ENCODE measurements at regions not wholly inside any gene's neighbourhood (a gene's known extent, or its start where the extent isn't known, plus 50 kb on each side); places are given as distances from the start of the nearest gene placed in this dataset.

DNA sequence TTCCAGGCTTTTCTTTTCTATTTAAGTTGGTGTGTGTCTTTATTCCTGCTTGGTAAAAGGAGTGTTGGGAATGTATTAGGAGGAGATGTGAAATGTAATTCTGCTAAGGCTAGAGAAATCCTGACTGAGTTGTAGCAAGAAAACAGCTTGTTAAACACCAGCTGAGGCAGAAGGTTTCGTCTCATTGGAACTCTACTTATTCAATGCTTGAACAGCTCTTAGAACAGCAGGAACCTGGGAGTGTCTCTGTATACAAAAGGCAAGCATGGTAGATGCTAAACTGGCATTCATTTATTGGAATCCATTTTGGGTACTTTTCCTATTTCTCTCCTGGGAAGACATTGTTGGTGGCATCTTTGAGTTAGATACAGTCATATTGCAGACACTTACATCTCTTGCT lies 280.9 kb downstream of the HRH4 start:
- no peak for DNase-seq

DNA sequence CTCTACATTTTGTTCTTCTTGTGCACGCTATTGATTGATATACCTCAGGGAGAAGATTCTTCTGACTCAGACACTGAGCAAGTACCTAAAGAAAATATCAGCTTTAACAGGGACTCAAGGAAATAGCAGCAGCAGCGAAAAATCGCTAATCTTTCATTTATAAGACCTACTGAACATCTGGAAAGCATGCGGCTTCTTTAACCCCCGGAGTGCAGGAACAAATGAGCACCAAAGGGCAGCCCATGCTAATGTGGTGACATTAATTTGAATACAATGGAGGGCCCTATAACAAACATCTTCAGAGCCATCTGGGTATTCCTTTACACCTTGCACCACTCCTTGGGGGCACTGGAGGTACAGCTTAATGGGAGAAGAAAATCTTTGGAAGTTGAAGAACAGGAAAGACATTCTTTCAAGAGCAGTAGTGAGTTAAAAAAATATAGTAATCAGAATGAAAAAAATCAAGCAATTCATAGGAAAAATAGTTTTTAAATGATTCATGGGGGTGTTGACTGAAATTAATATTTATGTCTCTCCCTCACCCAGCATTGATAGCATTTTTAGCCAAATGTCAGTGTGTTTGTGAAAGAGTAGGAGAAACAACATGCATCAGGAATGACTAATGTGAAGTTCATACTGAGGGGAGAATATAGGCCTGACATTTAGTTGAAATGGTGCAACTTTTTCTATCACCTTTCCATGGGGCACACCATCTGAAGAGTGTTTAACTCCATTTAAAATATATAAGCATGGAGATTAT lies 281.7 kb downstream of the HRH4 start:
- DNase-seq, result no peak

DNA sequence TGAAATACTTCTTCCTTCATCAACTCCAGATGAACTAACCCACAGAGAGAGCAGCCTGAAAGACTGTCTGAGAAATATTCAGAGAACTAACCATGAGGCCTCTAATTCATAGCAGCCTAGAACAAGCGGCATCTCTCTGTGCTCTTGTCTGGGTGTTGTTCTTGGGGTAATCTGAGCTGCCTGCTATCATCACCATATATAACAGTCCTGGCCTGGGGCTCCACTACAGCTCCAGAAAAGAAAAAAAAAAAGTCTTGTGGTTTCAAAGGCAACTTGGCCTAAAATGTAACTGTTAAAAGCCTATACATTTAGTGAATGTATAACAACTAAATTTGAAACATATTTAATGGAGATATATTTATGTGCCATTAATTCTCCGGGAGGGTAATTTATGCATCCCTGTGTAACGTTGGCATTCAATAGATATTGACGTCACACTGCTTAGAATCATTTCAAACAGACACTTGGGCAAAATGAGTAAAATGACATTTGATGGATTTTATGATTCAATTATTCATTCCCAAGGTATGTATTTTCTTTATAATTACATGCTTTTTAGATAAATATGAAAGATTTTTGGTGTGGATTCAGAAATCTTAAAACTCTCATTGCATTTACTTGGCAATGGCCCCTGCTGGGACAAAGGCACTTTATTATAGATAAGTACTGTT lies 294.3 kb downstream of the HRH4 start:
- DNase-seq, result no peak

DNA sequence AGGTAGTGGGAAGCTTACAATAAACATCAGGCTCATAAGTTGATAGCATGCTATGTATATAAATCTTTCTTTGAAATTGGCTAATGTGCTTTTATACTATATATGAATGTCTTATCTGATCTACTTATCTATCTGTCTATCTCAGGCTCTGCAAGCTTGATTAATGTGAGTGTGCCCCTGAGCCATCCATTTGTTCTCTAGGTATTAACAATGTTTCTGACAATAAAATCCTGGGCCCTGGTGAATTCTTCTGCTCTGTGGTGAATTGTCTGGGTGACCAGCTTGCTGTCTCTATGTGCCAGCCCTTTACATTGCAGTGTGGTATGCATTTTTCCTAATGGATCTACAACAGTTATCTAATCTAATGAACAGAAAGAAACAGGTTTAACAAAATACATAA lies 295.9 kb downstream of the HRH4 start:
- DNase-seq, result no peak

DNA sequence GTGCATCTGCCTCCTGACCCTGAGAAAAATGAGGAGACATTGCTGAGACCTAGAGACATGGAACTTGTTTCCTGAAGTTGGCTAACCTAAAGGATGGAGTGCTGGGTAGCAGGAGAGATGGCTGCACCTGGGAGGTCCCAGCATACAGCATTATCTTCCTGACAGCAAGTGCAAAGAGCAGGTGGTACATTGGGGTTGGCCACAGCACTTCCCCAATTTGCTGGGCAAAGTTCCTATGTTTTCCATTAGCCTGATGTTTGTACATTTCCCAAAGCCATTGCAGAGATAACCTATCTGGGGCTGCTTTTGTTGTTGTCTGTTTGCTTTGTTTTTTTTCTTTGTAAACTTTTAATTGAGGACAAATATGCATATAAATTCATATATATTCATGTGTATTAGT lies 296.7 kb downstream of the HRH4 start:
- DNase-seq, result no peak

DNA sequence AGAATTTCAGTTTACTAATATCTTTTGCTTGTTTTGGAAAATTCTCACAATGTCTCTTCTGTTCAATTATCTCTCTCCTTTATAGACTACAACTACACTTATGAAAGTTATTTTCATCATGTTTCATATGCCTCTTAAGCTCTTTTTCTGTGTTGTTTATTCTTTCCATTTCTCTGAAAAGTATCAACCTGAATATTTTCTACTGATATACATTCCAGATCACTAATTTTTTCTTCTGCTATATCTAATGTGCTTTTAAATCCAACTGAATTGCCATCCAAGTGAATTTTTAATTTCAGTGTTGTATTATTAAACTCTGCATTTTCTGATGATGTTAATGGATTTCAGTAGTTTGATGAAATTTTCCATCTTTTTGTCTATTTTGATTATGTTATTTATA lies 301.3 kb downstream of the HRH4 start:
- DNase-seq, result no peak

DNA sequence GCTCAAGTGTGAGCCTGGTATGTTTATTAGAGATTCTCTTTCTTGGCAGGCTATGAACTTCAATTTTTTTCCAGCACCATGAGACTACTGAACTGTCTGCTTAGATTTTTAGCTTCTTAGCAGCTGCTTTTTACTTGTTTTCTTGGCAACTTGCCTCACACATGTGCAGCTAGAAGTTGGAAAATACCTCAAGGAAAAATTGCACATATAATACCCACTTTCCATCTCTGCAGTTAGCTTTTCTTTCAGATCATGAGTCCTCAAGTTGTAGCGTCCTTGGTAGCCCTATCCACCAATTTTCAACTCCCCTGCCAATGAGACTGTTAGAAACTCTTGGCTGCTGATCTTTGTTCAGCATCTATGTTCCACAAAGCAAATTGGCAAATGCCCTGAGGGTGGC lies 302.1 kb downstream of the HRH4 start:
- no peak for DNase-seq

DNA sequence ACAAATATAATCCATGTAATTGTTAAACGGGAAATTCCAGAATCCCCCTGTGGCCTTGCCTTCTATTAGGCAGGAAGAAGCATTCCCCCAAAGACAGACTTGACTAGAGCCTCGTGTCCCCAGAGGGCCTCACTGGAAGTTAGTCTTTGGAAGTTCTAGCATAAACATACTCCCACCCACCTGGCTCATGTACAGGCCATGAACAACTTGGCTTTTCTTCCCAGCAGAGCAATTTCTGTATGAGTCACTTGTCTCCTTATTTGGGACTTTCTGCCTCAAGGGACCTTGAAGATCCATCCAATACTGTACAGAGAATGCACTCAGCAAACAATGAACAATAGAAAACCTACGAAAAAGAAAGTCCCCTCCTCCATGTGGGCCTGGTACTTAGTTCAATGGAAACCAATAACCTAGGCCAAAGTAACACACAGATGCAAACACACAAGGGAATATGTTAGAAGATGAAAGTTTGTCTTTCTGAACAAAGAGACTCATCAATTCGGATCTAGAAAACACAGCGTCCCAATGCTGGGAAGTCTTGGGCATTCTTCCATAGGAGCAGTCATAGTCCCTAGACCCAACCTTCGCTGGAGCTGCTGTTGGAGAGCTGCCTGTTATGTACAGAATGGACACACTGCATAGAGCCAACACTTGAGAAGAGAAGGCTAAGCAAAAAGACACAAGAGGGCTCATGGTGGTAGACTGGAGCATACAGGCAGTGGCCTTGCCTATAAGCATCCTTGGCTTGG lies 303.5 kb downstream of the HRH4 start:
- no peak for DNase-seq

DNA sequence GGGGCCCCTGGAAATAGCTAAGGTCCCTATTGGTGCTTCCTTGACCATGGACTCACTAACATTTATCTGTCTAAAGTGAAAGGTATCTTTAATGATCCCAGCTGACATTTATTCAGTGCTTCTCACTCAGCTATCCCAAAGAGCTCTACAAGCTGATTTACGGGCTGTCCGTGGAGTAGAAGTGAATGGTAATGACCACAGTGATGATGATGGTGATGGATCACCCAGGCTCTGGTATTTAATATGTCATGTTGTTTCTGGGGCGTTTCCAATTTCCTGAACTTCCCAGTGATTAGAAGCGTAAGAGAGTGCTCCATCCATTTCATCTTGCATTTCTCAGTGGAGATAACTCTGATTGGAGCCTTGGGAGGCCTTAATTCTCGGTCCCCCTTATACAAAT lies 304.3 kb downstream of the HRH4 start:
- no peak for DNase-seq

DNA sequence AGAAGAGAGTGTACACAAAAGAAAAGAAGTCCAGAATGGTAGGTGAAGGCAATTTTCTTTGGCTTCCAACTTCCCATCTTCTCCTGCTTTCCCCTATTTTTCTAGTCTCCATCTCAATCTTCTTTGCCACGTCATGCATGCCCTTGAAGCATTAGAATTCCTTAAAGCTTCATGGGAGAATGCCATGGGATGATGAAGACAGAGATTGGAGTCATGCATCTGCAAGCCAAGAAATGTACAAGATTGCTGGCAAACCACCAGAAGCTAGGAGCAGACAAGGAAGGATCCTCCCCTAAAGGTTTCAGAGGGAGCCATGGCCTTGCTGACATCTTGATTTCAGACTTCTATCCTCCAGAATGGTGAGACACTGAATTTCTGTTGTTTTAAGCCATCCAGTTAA lies 305.9 kb downstream of the HRH4 start:
- no peak for DNase-seq

DNA sequence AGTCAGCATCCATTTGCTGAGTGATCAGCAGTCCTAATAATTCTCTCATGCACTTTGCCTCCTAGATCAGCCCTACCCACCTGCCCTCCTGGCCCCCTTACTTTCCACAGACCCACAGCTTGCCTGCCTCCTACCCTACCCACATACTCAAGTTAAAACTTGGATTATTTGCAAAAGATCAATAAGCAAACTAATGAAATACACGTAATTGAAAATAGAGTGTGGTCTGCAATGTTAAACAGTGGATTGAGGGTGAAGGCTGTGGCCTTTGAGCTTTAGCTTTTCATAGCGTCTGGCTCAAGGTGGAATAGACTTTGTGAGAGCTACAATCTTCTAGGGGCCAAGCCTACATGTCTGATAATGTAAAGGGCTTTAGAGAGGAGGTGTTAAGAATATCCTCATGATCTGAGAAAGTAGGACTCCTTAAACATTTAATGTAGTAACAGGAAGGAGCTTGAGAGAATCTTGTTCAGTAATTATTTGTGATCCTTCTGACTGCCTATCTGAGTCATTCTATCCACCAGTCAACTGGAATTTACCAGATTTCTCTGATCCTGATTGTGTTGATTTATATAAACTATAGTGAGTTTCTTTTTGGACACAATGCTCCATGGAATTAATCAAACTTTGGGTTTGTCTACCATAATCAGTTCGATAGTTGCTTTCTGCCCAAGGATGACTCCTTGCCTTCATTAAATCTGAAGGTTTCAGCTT lies 310.0 kb downstream of the HRH4 start:
- DNase-seq, result no peak

DNA sequence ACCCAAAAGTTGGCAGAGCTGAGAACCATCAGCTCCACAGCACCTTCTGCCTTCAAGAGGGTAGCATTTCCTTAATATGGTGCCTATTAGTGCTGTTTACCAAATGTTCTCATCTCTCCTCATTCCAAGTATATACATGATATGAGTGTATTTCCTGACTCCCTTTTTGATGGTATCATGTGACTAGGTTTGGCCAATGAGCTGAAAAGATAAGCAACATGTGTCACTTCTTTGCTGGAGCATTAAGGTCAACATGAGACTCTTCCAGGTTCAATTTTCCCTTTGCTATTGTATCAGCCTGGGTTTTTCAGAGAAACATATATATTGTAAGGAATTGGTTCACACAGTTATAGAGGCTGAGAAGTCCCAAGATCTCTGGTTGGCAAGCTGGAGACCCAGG lies 310.9 kb downstream of the HRH4 start:
- DNase-seq, result no peak

DNA sequence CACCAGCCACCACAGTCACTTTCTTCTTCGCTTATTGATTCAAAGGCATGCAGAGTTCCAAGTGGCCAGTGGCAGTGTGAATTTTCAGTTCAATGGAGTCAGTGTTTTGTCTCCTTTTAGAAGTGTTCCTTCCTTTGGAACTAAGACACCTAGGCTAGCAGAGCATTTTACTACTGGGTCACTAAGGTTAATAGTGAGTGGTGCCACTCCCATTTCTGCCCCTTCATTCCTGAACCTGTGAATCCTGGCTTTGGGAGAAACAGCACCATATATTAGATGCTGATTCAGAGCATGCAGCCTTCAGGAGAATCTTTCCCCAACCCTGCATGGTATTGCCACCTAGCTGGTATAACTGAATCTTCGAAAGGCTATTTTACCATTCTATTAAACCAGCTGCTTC lies 312.7 kb downstream of the HRH4 start:
- no peak for DNase-seq

DNA sequence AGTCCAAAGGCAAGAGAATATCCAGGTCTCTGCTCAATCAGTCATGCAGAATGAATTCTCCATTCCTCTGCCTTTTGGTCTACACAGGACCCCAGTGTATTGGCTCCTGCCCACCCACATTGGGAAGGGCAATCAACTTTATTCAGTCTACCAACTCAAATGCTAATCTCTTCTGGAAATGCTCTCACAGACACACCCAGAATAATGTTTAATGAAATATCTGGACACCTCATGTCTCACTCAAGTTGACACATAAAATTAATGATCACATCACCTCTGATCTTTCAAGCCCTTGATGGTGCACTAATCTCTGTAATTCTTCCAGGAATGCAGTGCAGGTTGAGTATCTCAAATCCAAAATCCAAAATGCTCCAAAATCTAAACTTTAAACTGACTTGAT lies 315.6 kb downstream of the HRH4 start:
- DNase-seq, result no peak

DNA sequence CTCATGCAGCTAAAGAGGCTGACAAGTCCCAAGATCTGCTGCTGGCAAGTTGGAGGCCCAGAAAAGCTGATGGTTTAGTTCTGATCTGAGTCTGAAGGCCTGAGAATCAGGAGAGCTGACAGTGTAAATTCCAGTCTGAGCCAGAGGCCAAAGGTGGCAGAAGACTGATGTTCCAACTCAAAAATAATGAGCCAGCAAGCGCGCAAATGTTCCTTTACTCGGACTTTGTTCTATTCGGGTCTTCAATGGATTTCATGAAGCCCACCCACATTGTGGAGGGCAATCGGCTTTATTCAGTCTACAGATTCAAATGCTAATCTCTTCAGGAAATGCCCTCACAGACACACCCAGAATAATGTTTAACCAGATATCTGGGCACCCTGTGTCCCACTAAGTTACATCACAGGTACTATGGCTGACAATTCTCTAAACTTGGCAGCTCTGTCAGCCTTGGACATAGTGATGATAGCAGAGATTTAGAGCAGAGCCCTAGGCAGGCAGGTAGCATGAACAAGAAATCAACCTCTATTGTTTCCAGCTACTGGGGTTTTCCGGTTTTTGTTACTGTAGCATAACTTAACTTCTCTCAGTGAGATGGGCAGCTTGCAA lies 318.5 kb downstream of the HRH4 start:
- no peak for DNase-seq

DNA sequence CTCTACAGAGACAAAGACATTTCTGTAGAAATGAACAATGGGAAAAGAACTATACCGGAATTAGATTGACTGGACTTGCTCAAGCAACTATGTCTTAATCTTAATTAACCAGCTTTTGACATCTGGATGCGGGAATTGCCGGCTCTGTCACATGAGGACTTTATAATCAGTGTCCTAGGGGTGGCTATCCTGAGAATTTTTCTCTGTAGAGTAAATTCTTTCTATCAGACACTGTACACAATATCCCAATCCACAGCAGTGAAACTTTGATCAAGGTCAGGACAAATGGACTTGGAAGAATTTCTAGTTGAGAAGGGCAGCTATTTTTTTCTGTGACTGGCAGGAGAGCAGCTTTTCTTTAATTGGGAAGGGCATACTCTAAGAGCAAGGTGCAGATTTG lies 322.1 kb downstream of the HRH4 start:
- DNase-seq, result no peak

DNA sequence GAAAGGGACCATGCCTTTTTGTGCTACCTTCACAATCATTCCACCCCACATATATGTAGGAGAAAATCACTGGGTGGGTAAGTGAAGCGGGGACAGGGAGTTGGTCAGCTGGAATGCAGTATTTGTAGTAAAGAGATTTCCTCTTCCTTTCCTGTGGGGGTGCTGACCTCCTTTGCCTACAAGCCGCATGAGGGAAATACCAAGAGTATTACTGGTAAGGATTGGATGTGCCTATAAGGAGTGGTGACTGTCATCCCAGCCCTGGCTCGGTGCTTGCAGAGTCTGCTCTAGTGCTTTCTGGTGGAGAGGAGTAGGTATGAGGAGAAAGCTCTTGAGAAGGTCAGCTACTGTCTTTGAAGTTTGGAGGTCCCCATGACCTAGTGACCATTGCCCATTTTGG lies 324.6 kb downstream of the HRH4 start:
- DNase-seq, result no peak

DNA sequence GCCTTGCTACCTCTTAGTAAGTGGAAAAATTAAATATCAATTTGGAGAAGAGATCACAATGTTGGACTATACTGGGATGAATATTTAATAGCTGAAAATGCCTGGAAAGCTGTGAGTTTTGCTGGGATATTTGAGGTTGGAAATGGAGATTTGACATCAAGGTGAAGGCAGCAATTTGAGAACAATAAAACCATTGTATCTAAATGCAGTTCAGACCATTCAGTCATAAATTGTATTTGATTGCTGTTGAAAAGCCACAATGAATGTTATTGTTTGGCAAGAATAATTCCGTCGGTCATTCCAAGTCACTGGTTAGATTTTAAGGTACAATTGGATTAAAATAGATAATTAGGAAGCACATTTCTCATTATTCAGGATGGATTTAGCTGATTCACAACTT lies 325.6 kb downstream of the HRH4 start:
- DNase-seq, result no peak

DNA sequence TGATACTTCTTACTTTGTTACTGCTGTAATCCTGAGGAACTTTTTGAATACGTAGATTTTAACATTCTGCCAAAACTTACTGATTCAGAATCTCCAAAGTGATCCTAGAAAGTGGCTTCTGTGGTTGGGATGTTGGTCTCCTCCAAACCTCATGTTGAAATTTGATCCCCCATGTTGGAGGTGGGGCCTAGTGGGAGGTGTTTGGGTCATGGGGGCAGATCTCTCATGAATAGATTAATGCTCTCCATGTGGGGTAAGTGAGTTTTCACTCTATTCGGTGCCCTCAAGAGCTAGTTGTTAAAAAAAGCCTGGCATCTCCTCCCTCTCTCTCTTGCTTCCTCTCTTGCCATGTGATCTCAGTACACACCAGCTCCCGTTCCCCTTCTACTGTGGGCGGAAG lies 329.9 kb downstream of the HRH4 start:
- no peak for DNase-seq

DNA sequence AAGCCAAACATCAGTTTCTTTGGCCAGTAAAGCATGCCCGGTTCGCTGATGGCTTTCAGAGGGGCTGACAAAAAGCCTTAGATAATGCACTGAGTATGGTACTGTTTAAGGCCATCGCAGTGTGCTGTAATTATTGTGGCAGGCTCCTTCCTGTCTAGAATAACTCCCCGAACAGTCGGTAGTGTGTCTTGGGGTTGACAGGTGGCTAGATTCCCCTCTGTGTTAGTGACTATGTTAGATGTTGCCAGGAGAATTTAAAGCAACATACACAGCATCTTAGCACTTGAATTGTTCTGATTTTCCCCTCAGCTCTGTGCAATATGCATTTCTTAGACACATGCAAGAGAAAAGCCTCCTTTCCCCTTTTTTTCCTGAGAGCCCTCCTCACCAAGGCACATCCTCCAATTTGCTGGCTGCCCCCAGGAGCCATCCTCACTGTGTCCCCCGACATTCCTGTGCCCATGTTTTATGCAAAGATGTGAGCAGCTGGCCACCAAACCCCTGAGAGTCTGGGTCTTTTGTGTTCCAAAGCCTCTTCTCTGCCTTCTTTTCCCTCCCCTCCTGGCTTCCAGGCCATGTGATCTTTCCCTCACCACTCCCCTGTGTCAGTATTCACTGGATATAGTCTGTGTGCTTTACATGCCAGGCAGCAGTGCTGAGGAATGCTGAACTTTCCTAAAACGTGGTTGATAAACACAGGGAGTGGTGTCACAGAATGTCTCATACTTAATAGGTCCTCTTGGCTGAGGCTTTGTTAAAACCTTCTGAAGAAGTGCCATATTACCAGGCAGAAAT lies 331.5 kb downstream of the HRH4 start:
- DNase-seq, result no peak

DNA sequence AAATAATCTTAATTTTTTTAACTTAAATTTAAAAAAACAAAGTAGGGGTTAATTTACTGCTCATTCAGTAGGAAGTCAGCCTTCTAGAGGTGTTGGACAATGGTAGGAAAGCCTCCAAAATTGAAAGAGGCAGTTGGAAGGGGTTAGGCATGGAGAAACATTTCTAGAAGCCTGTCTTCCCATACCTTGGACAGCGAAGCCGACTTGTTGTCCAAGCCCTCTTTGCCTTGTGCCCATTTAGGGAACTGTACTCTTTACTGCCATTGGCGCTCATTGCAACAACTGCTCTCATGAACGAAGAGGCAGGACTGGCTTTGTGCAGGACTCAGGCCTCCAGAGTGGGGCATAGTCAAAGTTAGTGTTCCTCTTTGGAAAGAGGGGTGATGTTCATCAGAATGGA lies 333.3 kb downstream of the HRH4 start:
- no peak for DNase-seq

DNA sequence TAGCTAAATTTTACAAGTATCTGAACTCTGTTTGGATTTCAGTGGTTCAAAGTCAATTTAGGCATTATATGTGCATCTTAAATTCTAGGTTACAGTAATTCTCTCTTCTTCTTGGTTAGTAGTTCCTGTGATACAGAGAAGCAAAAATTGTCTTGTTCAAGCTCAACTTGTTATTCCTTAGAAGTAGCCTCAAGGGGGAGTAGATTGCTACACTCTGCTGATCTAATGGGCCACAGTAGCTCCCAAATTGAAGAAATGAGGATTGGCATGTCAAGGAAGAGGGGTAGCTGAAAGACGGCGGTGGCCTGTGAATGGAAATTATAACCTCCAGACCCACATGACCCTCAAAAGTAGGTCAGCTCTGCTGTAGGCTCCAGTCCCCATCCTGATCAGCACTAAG lies 334.7 kb downstream of the HRH4 start:
- DNase-seq, result no peak

All from CD4-positive, alpha-beta T cell treated with Interleukin-4 for 1 hour (primary cell).